ENCODE measurements at regions not wholly inside any gene's neighbourhood (a gene's known extent, or its start where the extent isn't known, plus 50 kb on each side); places are given as distances from the start of the nearest gene placed in this dataset.

DNA sequence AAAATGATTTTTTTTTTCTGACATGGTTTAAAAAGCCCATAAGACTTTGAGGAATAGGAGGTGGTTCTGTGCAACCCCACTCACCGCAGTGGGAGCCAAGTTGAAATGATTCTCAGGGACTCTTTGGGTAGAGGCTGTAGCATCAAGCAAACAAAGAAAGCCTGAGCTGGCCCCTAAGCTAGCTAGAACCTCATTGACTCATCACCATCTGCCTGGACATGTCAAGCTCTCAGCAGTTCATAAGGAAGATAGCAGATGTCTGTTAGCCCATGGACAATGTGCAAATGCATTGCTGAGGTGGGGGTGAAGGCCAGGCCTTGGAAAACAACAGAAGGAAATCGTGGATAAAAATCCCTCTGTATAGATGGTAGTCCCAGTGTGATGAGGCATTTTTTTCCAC, 234.8 kb downstream of the NR2F2 start:
- ATAC-seq: no peak
- H3K4me3 Mint-ChIP-seq: no peak overlapping the region
- DNase-seq (ENCODE audit: low spot score): no peak
- no peaks in the 10 kb centered on the region; the same call in 1 of the 2 replicates for H3K27me3 Mint-ChIP-seq (ENCODE audit: low read depth)
- peaks cover 5% of the 10 kb centered on the region; the same call in 1 of the 2 replicates for H3K4me1 Mint-ChIP-seq
- POLR2A ChIA-PET: no interaction called here
- TF ChIP-seq, protein P1, sequence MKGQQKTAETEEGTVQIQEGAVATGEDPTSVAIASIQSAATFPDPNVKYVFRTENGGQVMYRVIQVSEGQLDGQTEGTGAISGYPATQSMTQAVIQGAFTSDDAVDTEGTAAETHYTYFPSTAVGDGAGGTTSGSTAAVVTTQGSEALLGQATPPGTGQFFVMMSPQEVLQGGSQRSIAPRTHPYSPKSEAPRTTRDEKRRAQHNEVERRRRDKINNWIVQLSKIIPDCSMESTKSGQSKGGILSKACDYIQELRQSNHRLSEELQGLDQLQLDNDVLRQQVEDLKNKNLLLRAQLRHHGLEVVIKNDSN (CRISPR knock-in tag; IDR thresholded peaks at IDR 0.05): no peak
- no peak for TF ChIP-seq MXD4 (CRISPR knock-in tag; IDR thresholded peaks at IDR 0.05; ENCODE audit: borderline replicate concordance)
- TF ChIP-seq ZBTB21 (CRISPR knock-in tag; IDR thresholded peaks at IDR 0.05; ENCODE audit: borderline replicate concordance): no peak
- TF ChIP-seq, protein P2, sequence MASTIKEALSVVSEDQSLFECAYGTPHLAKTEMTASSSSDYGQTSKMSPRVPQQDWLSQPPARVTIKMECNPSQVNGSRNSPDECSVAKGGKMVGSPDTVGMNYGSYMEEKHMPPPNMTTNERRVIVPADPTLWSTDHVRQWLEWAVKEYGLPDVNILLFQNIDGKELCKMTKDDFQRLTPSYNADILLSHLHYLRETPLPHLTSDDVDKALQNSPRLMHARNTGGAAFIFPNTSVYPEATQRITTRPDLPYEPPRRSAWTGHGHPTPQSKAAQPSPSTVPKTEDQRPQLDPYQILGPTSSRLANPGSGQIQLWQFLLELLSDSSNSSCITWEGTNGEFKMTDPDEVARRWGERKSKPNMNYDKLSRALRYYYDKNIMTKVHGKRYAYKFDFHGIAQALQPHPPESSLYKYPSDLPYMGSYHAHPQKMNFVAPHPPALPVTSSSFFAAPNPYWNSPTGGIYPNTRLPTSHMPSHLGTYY (CRISPR knock-in tag; IDR thresholded peaks at IDR 0.05): no peak
- TF ChIP-seq ZNF138 (CRISPR knock-in tag; conservative IDR thresholded peaks at IDR 0.05): no peak
- TF ChIP-seq JAZF1 (CRISPR knock-in tag; IDR thresholded peaks at IDR 0.05): no peak
- TF ChIP-seq NFATC4 (CRISPR knock-in tag; IDR thresholded peaks at IDR 0.05): no peak
- TF ChIP-seq, protein P3, sequence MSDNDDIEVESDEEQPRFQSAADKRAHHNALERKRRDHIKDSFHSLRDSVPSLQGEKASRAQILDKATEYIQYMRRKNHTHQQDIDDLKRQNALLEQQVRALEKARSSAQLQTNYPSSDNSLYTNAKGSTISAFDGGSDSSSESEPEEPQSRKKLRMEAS (CRISPR knock-in tag; IDR thresholded peaks at IDR 0.05): no peak
- TF ChIP-seq, protein P4, sequence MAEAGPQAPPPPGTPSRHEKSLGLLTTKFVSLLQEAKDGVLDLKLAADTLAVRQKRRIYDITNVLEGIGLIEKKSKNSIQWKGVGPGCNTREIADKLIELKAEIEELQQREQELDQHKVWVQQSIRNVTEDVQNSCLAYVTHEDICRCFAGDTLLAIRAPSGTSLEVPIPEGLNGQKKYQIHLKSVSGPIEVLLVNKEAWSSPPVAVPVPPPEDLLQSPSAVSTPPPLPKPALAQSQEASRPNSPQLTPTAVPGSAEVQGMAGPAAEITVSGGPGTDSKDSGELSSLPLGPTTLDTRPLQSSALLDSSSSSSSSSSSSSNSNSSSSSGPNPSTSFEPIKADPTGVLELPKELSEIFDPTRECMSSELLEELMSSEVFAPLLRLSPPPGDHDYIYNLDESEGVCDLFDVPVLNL (CRISPR knock-in tag; IDR thresholded peaks at IDR 0.05; ENCODE audit: borderline replicate concordance, low read depth): no peak
- TF ChIP-seq, protein P5, sequence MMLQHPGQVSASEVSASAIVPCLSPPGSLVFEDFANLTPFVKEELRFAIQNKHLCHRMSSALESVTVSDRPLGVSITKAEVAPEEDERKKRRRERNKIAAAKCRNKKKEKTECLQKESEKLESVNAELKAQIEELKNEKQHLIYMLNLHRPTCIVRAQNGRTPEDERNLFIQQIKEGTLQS (CRISPR knock-in tag; conservative IDR thresholded peaks at IDR 0.05): no peak
- TF ChIP-seq KAT7 (CRISPR knock-in tag; IDR thresholded peaks at IDR 0.05; ENCODE audit: borderline replicate concordance): no peak
- TF ChIP-seq, protein P6, sequence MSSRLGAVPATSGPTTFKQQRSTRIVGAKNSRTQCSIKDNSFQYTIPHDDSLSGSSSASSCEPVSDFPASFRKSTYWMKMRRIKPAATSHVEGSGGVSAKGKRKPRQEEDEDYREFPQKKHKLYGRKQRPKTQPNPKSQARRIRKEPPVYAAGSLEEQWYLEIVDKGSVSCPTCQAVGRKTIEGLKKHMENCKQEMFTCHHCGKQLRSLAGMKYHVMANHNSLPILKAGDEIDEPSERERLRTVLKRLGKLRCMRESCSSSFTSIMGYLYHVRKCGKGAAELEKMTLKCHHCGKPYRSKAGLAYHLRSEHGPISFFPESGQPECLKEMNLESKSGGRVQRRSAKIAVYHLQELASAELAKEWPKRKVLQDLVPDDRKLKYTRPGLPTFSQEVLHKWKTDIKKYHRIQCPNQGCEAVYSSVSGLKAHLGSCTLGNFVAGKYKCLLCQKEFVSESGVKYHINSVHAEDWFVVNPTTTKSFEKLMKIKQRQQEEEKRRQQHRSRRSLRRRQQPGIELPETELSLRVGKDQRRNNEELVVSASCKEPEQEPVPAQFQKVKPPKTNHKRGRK (CRISPR knock-in tag; IDR thresholded peaks at IDR 0.05; ENCODE audit: borderline replicate concordance): no peak
- CTCF ChIA-PET: interaction anchor here (1.2 kb wide), 1 partner anchor 74 kb away, joined by 3 read pairs; no protein-coding TSS in a partner anchor
- H3K36me3 Mint-ChIP-seq: no peaks in the 10 kb centered on the region; the same call in 1 of the 2 replicates
- no peak overlapping the region for H3K27ac Mint-ChIP-seq
- peaks cover 21% of the 10 kb centered on the region for H3K9me3 Mint-ChIP-seq

DNA sequence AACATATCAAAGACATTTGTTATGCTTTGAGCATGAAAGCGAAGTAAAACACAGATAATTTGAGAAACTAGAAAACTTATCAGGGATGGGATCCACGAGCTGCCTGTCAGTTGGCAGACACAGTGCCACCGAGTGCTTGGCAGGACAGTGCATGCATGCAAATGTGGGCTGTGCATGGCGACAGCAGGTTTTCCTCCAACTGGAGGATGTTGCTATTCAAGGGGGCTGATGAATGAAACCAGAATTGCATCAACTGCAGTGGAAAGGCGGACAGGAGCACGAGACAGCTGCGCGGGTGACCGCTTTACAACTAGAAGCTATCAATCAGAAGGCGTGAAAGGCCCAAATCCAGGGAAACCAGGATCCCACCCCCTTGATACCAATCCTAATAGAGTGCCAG, 244.3 kb downstream of the NR2F2 start:
- ChIA-PET POLR2A (no interaction called here), CTCF (no interaction called here)
- Mint-ChIP-seq H3K27me3 (ENCODE audit: low read depth) (no peaks in the 10 kb centered on the region), H3K27ac (no peak overlapping the region), H3K4me1 (peaks cover under 1% of the 10 kb centered on the region; the same call in 1 of the 2 replicates), H3K36me3 (no peaks in the 10 kb centered on the region), H3K4me3 (no peak overlapping the region), H3K9me3 (no peaks in the 10 kb centered on the region; the same call in 1 of the 2 replicates)
- TF ChIP-seq, protein P7, sequence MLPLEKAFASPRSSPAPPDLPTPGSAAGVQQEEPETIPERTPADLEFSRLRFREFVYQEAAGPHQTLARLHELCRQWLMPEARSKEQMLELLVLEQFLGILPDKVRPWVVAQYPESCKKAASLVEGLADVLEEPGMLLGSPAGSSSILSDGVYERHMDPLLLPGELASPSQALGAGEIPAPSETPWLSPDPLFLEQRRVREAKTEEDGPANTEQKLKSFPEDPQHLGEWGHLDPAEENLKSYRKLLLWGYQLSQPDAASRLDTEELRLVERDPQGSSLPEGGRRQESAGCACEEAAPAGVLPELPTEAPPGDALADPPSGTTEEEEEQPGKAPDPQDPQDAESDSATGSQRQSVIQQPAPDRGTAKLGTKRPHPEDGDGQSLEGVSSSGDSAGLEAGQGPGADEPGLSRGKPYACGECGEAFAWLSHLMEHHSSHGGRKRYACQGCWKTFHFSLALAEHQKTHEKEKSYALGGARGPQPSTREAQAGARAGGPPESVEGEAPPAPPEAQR (CRISPR knock-in tag; IDR thresholded peaks at IDR 0.05): no peak
- TF ChIP-seq GTF2I (CRISPR knock-in tag; conservative IDR thresholded peaks at IDR 0.05) (no peak), SOX15 (CRISPR knock-in tag; IDR thresholded peaks at IDR 0.05) (no peak), RORB (CRISPR knock-in tag; IDR thresholded peaks at IDR 0.05) (no peak)
- TF ChIP-seq, protein P4 (CRISPR knock-in tag; IDR thresholded peaks at IDR 0.05; ENCODE audit: borderline replicate concordance, low read depth): no peak
- TF ChIP-seq, protein P8, sequence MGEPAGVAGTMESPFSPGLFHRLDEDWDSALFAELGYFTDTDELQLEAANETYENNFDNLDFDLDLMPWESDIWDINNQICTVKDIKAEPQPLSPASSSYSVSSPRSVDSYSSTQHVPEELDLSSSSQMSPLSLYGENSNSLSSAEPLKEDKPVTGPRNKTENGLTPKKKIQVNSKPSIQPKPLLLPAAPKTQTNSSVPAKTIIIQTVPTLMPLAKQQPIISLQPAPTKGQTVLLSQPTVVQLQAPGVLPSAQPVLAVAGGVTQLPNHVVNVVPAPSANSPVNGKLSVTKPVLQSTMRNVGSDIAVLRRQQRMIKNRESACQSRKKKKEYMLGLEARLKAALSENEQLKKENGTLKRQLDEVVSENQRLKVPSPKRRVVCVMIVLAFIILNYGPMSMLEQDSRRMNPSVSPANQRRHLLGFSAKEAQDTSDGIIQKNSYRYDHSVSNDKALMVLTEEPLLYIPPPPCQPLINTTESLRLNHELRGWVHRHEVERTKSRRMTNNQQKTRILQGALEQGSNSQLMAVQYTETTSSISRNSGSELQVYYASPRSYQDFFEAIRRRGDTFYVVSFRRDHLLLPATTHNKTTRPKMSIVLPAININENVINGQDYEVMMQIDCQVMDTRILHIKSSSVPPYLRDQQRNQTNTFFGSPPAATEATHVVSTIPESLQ (CRISPR knock-in tag; IDR thresholded peaks at IDR 0.05): no peak
- TF ChIP-seq, protein P1 (CRISPR knock-in tag; IDR thresholded peaks at IDR 0.05): no peak
- ATAC-seq (no peak), DNase-seq (ENCODE audit: low spot score) (no peak)

All from WTC11 (cell line).